HL-60/S4 treated with phorbol 12-myristate 13-acetate at 8.2 ng/mL for 4 days and 3 days (cell line): ENCODE measurements at regions not wholly inside any gene's neighbourhood (a gene's known extent, or its start where the extent isn't known, plus 50 kb on each side); places are given as distances from the start of the nearest gene placed in this dataset.

Experiments
- in situ Hi-C: fragments of 300-500 bp; cut with MboI; formaldehyde crosslinking; loops from 2 replicates; pipeline ENCODE4 v1.15.0; 2022; ENCODE audit warnings: low sequenced_read_pairs

DNA sequence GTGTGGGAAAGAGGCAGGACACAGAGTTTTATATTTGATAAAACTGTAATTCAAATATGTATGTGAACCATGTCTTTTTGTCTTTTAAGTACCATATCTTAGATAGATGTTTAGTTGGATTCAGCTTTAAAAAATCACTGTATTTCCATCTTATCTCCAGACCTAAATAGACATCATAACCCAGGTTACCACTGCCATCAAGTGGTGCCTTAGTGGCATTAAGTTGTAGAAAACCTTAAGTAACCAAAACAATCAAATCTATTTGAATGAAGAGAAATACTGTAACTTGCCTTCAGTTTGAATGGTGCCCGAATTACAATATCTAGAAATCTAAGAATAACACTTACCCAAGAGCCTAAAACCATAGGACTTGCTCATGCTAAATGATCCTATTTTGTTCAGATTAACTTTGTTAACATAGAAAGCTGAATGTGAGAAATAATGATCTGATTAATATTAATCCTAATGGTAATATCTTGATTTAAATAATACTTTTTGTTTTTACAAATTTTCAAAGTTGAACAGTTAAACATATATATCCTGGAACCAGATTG is 92.5 kb upstream of the MAP2 start:
- in situ Hi-C loops, result loop anchor here (25.0 kb wide), 1 partner anchor 631 kb away; no protein-coding TSS in a partner anchor

- in situ Hi-C loops, result loop anchor here (25.0 kb wide), 1 partner anchor 628 kb away; no protein-coding TSS in a partner anchor
These were observed 89.4 kb upstream of the MAP2 start for GRCh38 chr2:209334188-209335017.

GRCh38 chr2:209340522-209340921 is 83.3 kb upstream of the MAP2 start:
- in situ Hi-C loops, result loop anchor here (25.0 kb wide), 1 partner anchor 622 kb away; no protein-coding TSS in a partner anchor

DNA sequence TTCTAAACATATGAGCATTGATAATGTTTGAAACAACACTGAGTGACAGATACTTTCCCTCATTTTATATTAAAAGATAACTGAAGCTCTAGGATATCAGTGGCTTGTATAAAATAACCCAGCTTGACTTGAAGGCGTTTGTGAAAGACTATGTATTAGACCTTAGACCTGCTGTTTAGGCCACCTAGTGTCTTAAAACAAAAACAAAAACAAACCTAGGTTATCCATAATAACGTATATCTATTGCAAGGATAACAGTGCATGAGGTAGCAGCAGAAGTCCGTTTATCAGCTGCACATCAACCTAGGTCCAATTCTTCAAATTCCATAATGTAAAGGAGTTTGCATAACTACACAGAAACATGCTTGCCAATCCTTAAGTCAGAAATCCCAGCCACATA is 79.5 kb upstream of the MAP2 start:
- in situ Hi-C loops, result loop anchor here (25.0 kb wide), 1 partner anchor 618 kb away; no protein-coding TSS in a partner anchor

GRCh38 chr2:209348433-209348832 is 75.4 kb upstream of the MAP2 start:
- in situ Hi-C loops, result loop anchor here (25.0 kb wide), 1 partner anchor 614 kb away; no protein-coding TSS in a partner anchor

GRCh38 chr2:209351636-209352035 is 72.2 kb upstream of the MAP2 start:
- in situ Hi-C loops, result no loop called here

DNA sequence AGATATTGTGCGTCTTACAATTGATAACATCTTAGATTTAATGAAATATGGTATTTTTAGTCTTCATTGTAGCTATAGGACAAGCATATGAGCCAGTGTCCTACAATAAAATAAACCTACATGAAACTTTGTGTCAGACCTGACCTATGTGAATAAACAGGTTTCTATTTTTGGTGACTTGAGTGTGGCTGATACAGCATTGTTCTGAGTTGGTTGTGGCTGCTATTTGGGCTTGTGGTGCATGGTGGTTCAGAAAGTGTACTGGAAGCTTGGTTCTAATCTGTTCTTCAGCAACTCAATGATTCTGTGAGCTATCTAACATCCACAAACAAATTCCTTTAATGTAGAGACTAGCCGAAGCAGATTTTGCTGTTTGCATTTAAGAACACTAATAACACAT is 64.9 kb upstream of the MAP2 start:
- in situ Hi-C loops, result no loop called here

DNA sequence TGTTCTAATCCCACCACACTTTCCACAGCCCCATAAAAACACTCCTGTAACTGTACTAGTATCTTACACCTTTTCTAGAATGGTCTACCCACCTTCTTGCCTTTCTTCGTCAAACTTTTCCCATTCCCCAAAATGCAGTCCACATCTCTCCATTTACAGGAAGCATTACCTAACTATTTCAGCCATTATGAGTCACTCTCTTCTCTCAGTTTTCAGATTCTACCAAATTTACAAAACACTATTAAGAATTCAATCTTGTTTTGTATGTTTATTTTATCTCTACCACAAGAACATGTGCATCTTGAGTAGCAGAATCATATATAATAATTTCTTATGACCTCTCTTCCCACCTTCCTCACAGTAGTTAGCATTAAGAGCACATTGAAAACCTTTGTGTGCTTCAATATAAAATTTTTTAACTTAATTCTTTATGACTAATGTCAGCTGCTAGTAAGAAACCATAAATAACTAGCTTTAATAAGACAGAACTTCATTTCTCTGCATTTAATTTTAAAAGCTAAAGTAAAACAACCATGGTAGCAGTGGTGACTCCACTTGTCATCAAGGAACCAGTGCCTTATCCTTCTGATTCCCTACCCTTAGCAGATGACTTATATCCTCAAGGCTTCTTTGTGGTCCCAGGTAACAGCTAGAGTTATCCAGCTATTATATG is 56.6 kb upstream of the MAP2 start:
- in situ Hi-C loops, result no loop called here

DNA sequence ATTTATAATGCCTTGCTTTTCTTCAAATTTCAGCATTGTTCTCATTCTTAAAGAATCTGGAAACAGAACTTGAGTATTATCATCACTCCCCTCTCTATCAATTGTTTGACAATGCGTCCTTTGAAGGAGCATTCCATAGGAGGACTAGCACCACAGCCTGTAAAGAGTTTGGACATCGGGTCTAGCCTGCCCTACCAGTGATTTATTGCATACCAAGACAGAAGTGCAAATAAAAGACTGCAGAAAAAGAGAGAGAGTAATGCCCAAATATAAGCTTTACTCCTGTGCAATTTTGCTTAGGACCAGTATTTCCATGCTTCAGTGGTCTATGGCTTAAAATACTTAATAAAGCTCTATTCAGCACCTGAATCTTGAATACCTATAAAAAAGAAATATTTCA is 55.4 kb upstream of the MAP2 start:
- in situ Hi-C loops, result no loop called here

DNA sequence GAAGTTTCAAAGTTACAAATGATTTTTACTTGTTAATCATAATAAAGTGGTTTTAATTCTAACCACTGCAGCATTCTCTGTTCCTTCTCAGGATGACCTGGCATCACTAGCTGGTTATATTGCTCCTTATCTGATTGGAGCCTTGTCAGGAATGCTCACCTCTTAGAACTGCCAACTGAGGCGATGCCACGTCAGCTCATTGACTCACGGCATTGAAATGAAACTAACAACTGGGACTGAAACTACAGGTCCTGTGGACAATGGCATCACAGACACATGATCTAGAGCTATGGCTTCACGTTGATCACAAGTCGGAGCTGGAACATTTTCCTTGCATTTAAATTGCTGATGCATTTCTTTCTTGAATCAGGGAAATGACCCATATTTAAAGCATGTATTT is 54.9 kb upstream of the MAP2 start:
- in situ Hi-C loops, result no loop called here

DNA sequence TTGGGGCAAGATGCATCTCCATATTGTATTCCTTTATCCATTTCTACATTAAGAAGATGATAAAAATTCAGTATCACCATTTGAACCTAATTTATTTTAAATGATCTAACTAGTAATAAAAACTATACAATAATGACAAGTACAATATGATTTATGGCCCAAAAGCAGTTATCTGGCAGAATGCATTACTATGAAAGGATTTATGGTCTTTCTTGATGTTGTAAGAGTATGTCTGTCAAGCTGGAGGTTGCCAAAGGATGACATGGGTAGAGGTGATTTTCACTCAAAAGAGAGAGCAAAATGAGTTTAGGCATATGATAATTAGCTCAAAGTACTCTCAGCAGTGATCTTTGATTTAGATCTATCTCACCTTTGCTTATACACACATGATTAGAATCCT is 54.2 kb upstream of the MAP2 start:
- in situ Hi-C loops, result no loop called here

DNA sequence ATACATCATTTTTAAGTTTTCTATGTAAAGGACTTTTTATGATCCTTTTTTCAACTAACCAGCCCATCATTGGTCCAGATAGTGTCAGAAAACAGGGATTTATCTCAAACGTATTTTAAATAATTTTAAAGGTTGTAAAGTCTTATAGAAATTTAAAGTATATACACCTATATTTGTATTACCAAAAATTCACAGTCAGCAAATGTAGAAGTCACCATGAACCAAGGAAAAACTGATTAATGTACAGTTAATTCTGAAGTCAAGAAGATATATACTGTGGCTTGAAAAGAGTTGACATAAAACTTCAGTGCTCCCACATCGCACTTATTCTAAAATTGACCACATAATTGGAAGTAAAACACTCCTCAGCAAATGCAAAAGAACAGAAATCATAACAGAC is 52.4 kb upstream of the MAP2 start:
- in situ Hi-C loops, result no loop called here
